ENCODE measurements at regions not wholly inside any gene's neighbourhood (a gene's known extent, or its start where the extent isn't known, plus 50 kb on each side); places are given as distances from the start of the nearest gene placed in this dataset.

DNA sequence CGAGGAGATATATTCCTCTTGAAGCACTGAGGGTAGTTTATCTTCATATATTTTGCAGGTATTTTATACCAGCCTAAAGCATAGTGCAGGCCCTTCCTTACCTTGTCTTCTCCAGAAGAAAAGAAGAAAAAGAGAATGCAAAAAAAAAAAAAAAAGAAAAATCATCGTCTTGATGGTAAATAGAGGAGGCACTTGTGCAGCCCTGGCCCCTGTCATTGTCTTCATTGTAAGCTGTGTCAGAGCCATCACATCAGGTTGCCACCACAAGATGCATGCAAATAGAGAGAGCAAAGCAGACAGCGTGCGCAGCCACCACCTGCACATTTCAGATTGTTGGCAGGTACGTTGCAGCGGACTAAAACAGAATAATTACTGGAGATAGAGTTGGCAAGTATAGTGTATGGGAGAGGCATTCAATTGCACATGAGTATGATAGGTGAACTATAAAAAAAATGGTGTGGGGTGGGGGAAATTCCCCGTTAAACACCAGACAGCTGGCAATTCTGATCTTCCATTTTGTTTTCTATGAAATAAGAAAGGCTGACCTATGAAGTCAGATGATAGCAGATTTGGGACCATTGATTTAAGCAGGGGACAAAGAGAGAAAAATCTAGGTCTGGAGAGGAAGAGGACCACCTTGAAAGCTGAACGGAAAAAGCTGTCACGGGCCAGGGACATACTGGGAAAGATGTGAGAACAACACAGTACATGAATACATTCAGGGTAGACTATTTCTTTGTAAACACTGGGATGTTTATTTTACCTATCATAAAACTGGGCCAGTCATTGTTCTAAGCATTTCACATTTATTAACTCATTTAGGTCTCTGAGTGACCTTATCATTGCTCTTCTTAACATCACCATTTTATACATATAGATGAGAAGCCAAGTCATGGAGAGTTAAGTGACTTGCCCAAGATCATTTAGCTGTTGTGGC is 306.3 kb upstream of the SP8 start:
- H3K4me2 ChIP-seq (ENCODE audit: low read depth, low read length): no peak overlapping the region
- no peak overlapping the region for H3K27ac ChIP-seq (ENCODE audit: low read length)
- no peaks in the 10 kb centered on the region for H3F3A ChIP-seq (ENCODE audit: insufficient read depth, low read length)

DNA sequence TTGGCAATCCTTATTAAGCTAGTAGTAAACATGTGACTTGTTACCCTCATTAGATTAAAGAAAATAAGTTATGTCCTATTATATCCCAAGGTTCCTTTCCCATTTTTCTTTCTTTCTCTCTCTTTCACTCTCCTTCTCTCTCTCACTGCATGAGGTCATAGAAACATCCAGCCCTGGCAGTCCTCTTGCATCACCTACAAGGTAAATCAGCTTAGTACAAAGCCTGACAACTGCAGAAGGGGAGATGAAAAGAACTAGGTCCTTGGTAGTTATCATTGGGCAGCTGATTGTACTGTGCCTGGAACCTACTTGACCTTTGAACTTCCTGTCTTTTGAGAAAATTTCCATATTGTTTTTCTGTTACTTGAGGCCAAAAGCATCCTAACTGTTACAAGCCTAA is 307.9 kb upstream of the SP8 start:
- no peaks in the 10 kb centered on the region for H3F3A ChIP-seq (ENCODE audit: insufficient read depth, low read length)
- no peaks in the 10 kb centered on the region for H3K27me3 ChIP-seq (replicated peaks; ENCODE audit: insufficient read depth, low read length)
- H3K27ac ChIP-seq (ENCODE audit: low read length): no peak overlapping the region
- H3K4me1 ChIP-seq (ENCODE audit: low read length): no peaks in the 10 kb centered on the region; the same call in 1 of the 2 replicates
- H3K9ac ChIP-seq (ENCODE audit: low read length): no peak overlapping the region
- DNase-seq: no peak
- no peaks in the 10 kb centered on the region for H4K20me1 ChIP-seq (ENCODE audit: insufficient read depth, low read length)
- H2AFZ ChIP-seq (ENCODE audit: low read length): no peak overlapping the region
- H3K79me2 ChIP-seq (ENCODE audit: low read length): no peaks in the 10 kb centered on the region
- no peaks in the 10 kb centered on the region for H3K9me2 ChIP-seq (replicated peaks; ENCODE audit: insufficient read depth, low read length)
- H3K36me3 ChIP-seq (replicated peaks; ENCODE audit: insufficient read depth, low read length): no peaks in the 10 kb centered on the region
- H3K4me3 ChIP-seq (ENCODE audit: low read length): no peak overlapping the region
- no peak for TF ChIP-seq CTCF (IDR thresholded peaks at IDR 0.05; ENCODE audit: low read length)
- no peak for TF ChIP-seq EZH2 (optimal IDR thresholded peaks at IDR 0.05; ENCODE audit: low read depth, low read length)
- TF ChIP-seq EZH2phosphoT487 (IDR thresholded peaks at IDR 0.05; ENCODE audit: low read length): no peak
- no peaks in the 10 kb centered on the region for H3K9me3 ChIP-seq (replicated peaks; ENCODE audit: insufficient read depth, low read length)
- H3K4me2 ChIP-seq (ENCODE audit: low read depth, low read length): no peak overlapping the region

More for the DNA sequence above, 306.3 kb upstream of the SP8 start:
- Histone ChIP-seq H3K9me3 (replicated peaks; ENCODE audit: insufficient read depth, low read length) (no peaks in the 10 kb centered on the region), H4K20me1 (ENCODE audit: insufficient read depth, low read length) (no peaks in the 10 kb centered on the region), H3K36me3 (replicated peaks; ENCODE audit: insufficient read depth, low read length) (no peaks in the 10 kb centered on the region), H3K4me3 (ENCODE audit: low read length) (no peak overlapping the region), H3K79me2 (ENCODE audit: low read length) (no peaks in the 10 kb centered on the region), H3K9ac (ENCODE audit: low read length) (no peak overlapping the region), H2AFZ (ENCODE audit: low read length) (no peak overlapping the region), H3K9me2 (replicated peaks; ENCODE audit: insufficient read depth, low read length) (no peaks in the 10 kb centered on the region), H3K4me1 (ENCODE audit: low read length) (no peaks in the 10 kb centered on the region), H3K27me3 (replicated peaks; ENCODE audit: insufficient read depth, low read length) (no peaks in the 10 kb centered on the region)
- no peak for DNase-seq
- TF ChIP-seq EZH2 (optimal IDR thresholded peaks at IDR 0.05; ENCODE audit: low read depth, low read length): no peak
- no peak for TF ChIP-seq CTCF (IDR thresholded peaks at IDR 0.05; ENCODE audit: low read length)
- TF ChIP-seq EZH2phosphoT487 (IDR thresholded peaks at IDR 0.05; ENCODE audit: low read length): no peak

- no peak overlapping the region for H3K4me3 ChIP-seq (ENCODE audit: low read length)
- no peaks in the 10 kb centered on the region; the same call in 1 of the 2 replicates for H3K4me1 ChIP-seq (ENCODE audit: low read length)
- no peak overlapping the region for H3K9ac ChIP-seq (ENCODE audit: low read length)
- H4K20me1 ChIP-seq (ENCODE audit: insufficient read depth, low read length): no peaks in the 10 kb centered on the region
- H3K79me2 ChIP-seq (ENCODE audit: low read length): no peaks in the 10 kb centered on the region
- H3K9me3 ChIP-seq (replicated peaks; ENCODE audit: insufficient read depth, low read length): no peaks in the 10 kb centered on the region
- no peak overlapping the region for H3K4me2 ChIP-seq (ENCODE audit: low read depth, low read length)
- no peaks in the 10 kb centered on the region for H3K36me3 ChIP-seq (replicated peaks; ENCODE audit: insufficient read depth, low read length)
- no peak overlapping the region for H2AFZ ChIP-seq (ENCODE audit: low read length)
- no peak overlapping the region for H3K27ac ChIP-seq (ENCODE audit: low read length)
- TF ChIP-seq CTCF (IDR thresholded peaks at IDR 0.05; ENCODE audit: low read length) (no peak), EZH2 (optimal IDR thresholded peaks at IDR 0.05; ENCODE audit: low read depth, low read length) (no peak), EZH2phosphoT487 (IDR thresholded peaks at IDR 0.05; ENCODE audit: low read length) (no peak)
- no peaks in the 10 kb centered on the region for H3F3A ChIP-seq (ENCODE audit: insufficient read depth, low read length)
- DNase-seq: peak; percentile 11
- H3K9me2 ChIP-seq (replicated peaks; ENCODE audit: insufficient read depth, low read length): no peaks in the 10 kb centered on the region
- no peaks in the 10 kb centered on the region for H3K27me3 ChIP-seq (replicated peaks; ENCODE audit: insufficient read depth, low read length)
These were observed 312.7 kb upstream of the SP8 start for GRCh38 chr7:21099432-21099831.

All from MM.1S (cell line).